SU-DHL-6 (cell line): ENCODE measurements at regions not wholly inside any gene's neighbourhood (a gene's known extent, or its start where the extent isn't known, plus 50 kb on each side); places are given as distances from the start of the nearest gene placed in this dataset.

Source experiments
- EZH2phosphoT487 ChIP-seq: fragments of 200-600 bp; sonication (generic), shearing (Covaris generic); conservative IDR thresholded peaks from 2 replicates; pipeline ENCODE4 v1.6.1; 2018; ENCODE audit warnings: mild to moderate bottlenecking, antibody characterized with exemption, low read length, moderate library complexity, mixed read lengths
- TF ChIP-seq, protein P1 (sequence below): fragments of 200-600 bp; sonication (generic); IDR thresholded peaks from one replicate; pipeline ENCODE4 v1.5.1; 2017; ENCODE audit warnings: antibody characterized with exemption, mild to moderate bottlenecking, low read length, moderate library complexity; ENCODE audit not compliant: insufficient read depth, poor library complexity, severe bottlenecking

DNA sequence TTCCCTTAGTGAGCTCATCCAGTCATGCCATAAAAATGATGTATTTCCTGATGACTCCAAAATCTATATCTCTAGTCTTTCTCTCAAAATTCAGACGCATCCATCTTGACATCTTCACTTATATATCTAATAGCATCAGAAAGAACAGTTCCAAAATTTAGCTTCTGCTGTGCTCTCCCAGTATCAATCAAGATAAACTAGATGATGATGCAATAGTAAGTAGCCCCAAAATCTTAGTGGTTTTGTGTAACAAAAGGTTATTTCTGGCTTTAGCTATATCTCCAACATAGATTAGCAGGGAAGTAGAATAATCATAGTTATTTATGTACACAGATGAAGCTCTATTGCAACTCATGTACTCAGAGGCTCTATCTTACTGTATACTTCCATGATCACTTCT, 382.5 kb upstream of the ADGRL3 start:
- TF ChIP-seq, protein P1, sequence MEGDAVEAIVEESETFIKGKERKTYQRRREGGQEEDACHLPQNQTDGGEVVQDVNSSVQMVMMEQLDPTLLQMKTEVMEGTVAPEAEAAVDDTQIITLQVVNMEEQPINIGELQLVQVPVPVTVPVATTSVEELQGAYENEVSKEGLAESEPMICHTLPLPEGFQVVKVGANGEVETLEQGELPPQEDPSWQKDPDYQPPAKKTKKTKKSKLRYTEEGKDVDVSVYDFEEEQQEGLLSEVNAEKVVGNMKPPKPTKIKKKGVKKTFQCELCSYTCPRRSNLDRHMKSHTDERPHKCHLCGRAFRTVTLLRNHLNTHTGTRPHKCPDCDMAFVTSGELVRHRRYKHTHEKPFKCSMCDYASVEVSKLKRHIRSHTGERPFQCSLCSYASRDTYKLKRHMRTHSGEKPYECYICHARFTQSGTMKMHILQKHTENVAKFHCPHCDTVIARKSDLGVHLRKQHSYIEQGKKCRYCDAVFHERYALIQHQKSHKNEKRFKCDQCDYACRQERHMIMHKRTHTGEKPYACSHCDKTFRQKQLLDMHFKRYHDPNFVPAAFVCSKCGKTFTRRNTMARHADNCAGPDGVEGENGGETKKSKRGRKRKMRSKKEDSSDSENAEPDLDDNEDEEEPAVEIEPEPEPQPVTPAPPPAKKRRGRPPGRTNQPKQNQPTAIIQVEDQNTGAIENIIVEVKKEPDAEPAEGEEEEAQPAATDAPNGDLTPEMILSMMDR, result no peak
- TF ChIP-seq EZH2phosphoT487, result no peak
